GM12865 (cell line): ENCODE measurements at regions not wholly inside any gene's neighbourhood (a gene's known extent, or its start where the extent isn't known, plus 50 kb on each side); places are given as distances from the start of the nearest gene placed in this dataset.

Experiments
- DNase-seq: peaks from one replicate; pipeline ENCODE4 v3.0.0; 2010; ENCODE audit warnings: low read depth
- H3K4me3 ChIP-seq: 2 replicates; pipeline ENCODE4 v1.5.1; 2011; ENCODE audit warnings: mild to moderate bottlenecking, low read depth, low read length, control low read depth
- CTCF ChIP-seq: IDR thresholded peaks from 2 replicates; pipeline ENCODE4 v1.5.1; 2011; ENCODE audit warnings: low read length, control low read depth, low read depth, inconsistent platforms; ENCODE audit not compliant: insufficient read depth; ENCODE audit errors: missing control alignments

- no peak for TF ChIP-seq CTCF
- H3K4me3 ChIP-seq: no peak overlapping the region
- DNase-seq: no peak
Observed at GRCh38 chr13:47518530-47518929, 482.5 kb downstream of the SUCLA2 start.

- H3K4me3 ChIP-seq: no peak overlapping the region
- DNase-seq: no peak
- no peak for TF ChIP-seq CTCF
Observed at GRCh38 chr13:47511647-47512046, 489.4 kb downstream of the SUCLA2 start.

GRCh38 chr13:47508527-47509228 lies 492.4 kb downstream of the SUCLA2 start:
- DNase-seq: no peak
- no peak for TF ChIP-seq CTCF
- H3K4me3 ChIP-seq: no peak overlapping the region

GRCh38 chr13:47503475-47503874 lies 497.6 kb downstream of the SUCLA2 start:
- DNase-seq: no peak
- no peak overlapping the region for H3K4me3 ChIP-seq
- no peak for TF ChIP-seq CTCF

GRCh38 chr13:47502166-47502565 lies 498.9 kb downstream of the SUCLA2 start:
- no peak for DNase-seq
- TF ChIP-seq CTCF: no peak
- no peak overlapping the region for H3K4me3 ChIP-seq

GRCh38 chr13:47499358-47500150 lies 501.5 kb downstream of the SUCLA2 start:
- no peak overlapping the region for H3K4me3 ChIP-seq
- TF ChIP-seq CTCF: no peak
- no peak for DNase-seq
